Ascending aorta (tissue), 2 donors: ENCODE measurements at regions not wholly inside any gene's neighbourhood (a gene's known extent, or its start where the extent isn't known, plus 50 kb on each side); places are given as distances from the start of the nearest gene placed in this dataset.

ENCODE experiments used
- DNase-seq, 2 donors: peaks; one replicate each; pipeline ENCODE4 v3.0.0-alpha.2; 2019; ENCODE audit warnings: low spot score in 2 of 2
- H3K27ac ChIP-seq, 2 donors: fragments of 200-600 bp; sonication (generic); one replicate each; pipeline ENCODE4 v1.5.1; 2016 to 2017; ENCODE audit warnings: mild to moderate bottlenecking in 1 of 2
- H3K27me3 ChIP-seq: fragments of 200-600 bp; sonication (generic); one replicate; pipeline ENCODE4 v1.5.1; 2017
- H3K36me3 ChIP-seq, 2 donors: fragments of 200-600 bp; sonication (generic); one replicate each; pipeline ENCODE4 v1.5.1; 2016
- H3K4me1 ChIP-seq, 2 donors: fragments of 200-600 bp; sonication (generic); one replicate each; pipeline ENCODE4 v1.5.1; 2016 to 2017; ENCODE audit warnings: mild to moderate bottlenecking in 1 of 2
- H3K4me3 ChIP-seq, 2 donors: fragments of 200-600 bp; sonication (generic); one replicate each; pipeline ENCODE4 v1.5.1; 2016 to 2017; ENCODE audit warnings: mild to moderate bottlenecking in 1 of 2
- H3K9me3 ChIP-seq, 2 donors: fragments of 200-600 bp; sonication (generic); one replicate each; pipeline ENCODE4 v1.5.1; 2016
- CTCF ChIP-seq, 3 experiments: fragments of 200-600 bp in 2 of 3; fragments of 450-650 bp in 1 of 3; sonication (generic) in 2 of 3; IDR thresholded peaks; one replicate each; pipeline ENCODE4 v1.5.1; 2016 to 2019; ENCODE audit warnings: antibody characterized with exemption in 3 of 3, mild to moderate bottlenecking in 1 of 3, moderate library complexity in 1 of 3
- intact Hi-C: fragments of 100-400 bp; cut with DNase I; formaldehyde crosslinking; loops from one replicate; pipeline ENCODE4 v1.15.1; 2023

DNA sequence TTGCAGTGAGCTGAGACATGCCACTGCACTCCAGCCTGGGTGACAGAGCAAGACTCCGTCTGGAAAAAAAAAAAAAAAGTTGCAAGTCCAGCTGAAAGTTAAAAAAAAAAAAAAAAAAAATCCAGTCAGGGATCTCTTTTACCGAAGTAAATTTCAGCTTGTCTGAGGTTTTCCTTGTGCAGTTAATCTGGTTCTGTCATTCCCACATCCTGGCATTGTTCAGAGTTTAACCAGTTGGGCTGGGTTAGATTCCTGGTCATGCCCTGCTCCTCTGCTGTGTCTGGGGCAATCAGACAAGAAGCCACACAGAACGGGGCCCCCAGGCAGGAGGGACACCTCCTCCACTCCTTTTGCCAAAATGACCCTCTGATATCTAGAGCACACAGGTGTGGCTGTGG lies 84.1 kb upstream of the KLHL25 start:
- no peak for DNase-seq
- intact Hi-C loops: no loop called here

GRCh38 chr15:85879334-85880163 lies 84.8 kb upstream of the KLHL25 start:
- H3K27me3 ChIP-seq: no peaks in the 10 kb centered on the region
- H3K36me3 ChIP-seq: no peaks in the 10 kb centered on the region
- H3K4me3 ChIP-seq: no peak overlapping the region
- H3K27ac ChIP-seq: no peak overlapping the region
- H3K4me1 ChIP-seq: no peaks in the 10 kb centered on the region
- intact Hi-C loops: no loop called here
- no peaks in the 10 kb centered on the region for H3K9me3 ChIP-seq
- DNase-seq: no peak
- TF ChIP-seq CTCF (IDR thresholded peaks at IDR 0.05): no peak

More for the DNA sequence above, 84.1 kb upstream of the KLHL25 start:
- Histone ChIP-seq H3K36me3 (no peaks in the 10 kb centered on the region), H3K27me3 (no peaks in the 10 kb centered on the region), H3K4me1 (no peaks in the 10 kb centered on the region), H3K4me3 (no peak overlapping the region), H3K9me3 (no peaks in the 10 kb centered on the region), H3K27ac (no peak overlapping the region)
- no peak for TF ChIP-seq CTCF (IDR thresholded peaks at IDR 0.05)

- no peak overlapping the region for H3K27ac ChIP-seq
- DNase-seq: no peak
- no peaks in the 10 kb centered on the region for H3K4me1 ChIP-seq
- no peak overlapping the region for H3K4me3 ChIP-seq
- intact Hi-C loops: no loop called here
- TF ChIP-seq CTCF (IDR thresholded peaks at IDR 0.05): no peak
- no peaks in the 10 kb centered on the region for H3K27me3 ChIP-seq
- H3K36me3 ChIP-seq: no peaks in the 10 kb centered on the region
- H3K9me3 ChIP-seq: no peaks in the 10 kb centered on the region
These were observed 85.9 kb upstream of the KLHL25 start for GRCh38 chr15:85880501-85881190.

GRCh38 chr15:85886309-85886811 lies 91.6 kb upstream of the KLHL25 start:
- Histone ChIP-seq H3K9me3 (no peaks in the 10 kb centered on the region), H3K4me3 (no peak overlapping the region), H3K27me3 (no peaks in the 10 kb centered on the region), H3K4me1 (no peaks in the 10 kb centered on the region), H3K27ac (no peak overlapping the region), H3K36me3 (no peaks in the 10 kb centered on the region)
- intact Hi-C loops: no loop called here
- no peak for TF ChIP-seq CTCF (IDR thresholded peaks at IDR 0.05)
- DNase-seq: no peak

- no peaks in the 10 kb centered on the region for H3K27me3 ChIP-seq
- no peaks in the 10 kb centered on the region for H3K36me3 ChIP-seq
- DNase-seq: no peak
- intact Hi-C loops: no loop called here
- H3K9me3 ChIP-seq: no peaks in the 10 kb centered on the region
- no peak overlapping the region for H3K27ac ChIP-seq
- H3K4me1 ChIP-seq: no peaks in the 10 kb centered on the region
- H3K4me3 ChIP-seq: no peak overlapping the region
- no peak for TF ChIP-seq CTCF (IDR thresholded peaks at IDR 0.05)
These were observed 95.4 kb upstream of the KLHL25 start for GRCh38 chr15:85889956-85890619.
